ENCODE measurements at regions not wholly inside any gene's neighbourhood (a gene's known extent, or its start where the extent isn't known, plus 50 kb on each side); places are given as distances from the start of the nearest gene placed in this dataset.

DNA sequence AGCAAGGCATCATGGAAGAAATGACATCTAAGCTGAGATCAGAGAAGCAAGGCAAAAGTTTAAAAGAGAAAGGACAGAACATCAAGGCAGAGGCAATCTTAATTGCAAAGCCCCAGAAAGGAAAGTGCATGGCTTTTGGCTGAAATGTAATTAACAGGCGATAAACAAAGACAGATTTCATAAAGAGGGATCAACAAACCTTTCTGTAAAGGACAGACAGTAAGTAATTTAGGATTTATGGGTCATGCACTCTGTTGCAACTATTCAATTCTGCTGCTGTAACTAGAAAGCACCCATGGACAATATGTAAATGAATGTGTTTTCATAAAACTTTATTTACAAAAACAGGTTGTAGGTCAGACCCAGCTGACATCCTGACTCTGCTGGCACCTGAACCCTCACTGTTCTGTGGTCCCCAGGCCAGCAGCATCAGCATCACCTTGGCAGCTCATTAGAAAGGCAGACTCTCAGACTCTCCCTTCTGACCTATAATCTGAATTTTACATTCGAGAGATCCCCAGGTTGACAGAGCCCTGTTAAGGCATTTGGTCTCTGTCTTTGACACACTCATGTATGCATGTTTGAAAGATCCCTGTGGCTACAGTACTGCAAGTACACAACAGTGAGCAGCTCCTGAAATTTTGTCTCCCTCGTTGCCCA lies 362.9 kb upstream of the NFE2L3 start:
- Mint-ChIP-seq H3K27ac (no peak overlapping the region), H3K4me3 (no peak overlapping the region), H3K4me1 (no peaks in the 10 kb centered on the region), H3K27me3 (peaks cover 11% of the 10 kb centered on the region), H3K9me3 (no peaks in the 10 kb centered on the region), H3K36me3 (no peaks in the 10 kb centered on the region)

GRCh38 chr7:25789701-25790640 lies 362.0 kb upstream of the NFE2L3 start:
- Mint-ChIP-seq H3K4me1 (no peaks in the 10 kb centered on the region), H3K9me3 (no peaks in the 10 kb centered on the region), H3K36me3 (no peaks in the 10 kb centered on the region), H3K27ac (no peak overlapping the region), H3K4me3 (no peak overlapping the region), H3K27me3 (peaks cover 14% of the 10 kb centered on the region)

DNA sequence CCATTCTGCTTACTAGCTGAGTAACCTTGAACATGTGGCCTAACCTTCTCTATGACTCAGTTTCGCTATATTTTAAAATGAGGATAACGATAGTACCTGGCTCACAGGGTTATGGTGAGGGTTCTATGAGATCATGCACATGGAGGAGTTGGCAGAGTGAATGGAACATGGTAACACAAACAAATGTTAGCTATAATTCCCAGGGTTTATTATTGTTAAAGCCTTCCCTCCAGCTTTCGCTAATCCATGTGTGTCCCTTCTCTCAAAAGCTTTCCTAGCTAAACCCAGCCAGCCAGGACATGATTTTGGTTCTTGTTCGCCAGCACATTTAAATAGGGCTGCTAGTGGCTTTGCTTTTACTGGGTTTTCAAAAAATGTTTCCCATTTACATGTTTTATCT lies 361.0 kb upstream of the NFE2L3 start:
- H3K36me3 Mint-ChIP-seq = no peaks in the 10 kb centered on the region
- H3K27me3 Mint-ChIP-seq = peaks cover 13% of the 10 kb centered on the region
- H3K4me1 Mint-ChIP-seq = no peaks in the 10 kb centered on the region
- no peaks in the 10 kb centered on the region for H3K9me3 Mint-ChIP-seq
- H3K27ac Mint-ChIP-seq = no peak overlapping the region
- H3K4me3 Mint-ChIP-seq = no peak overlapping the region

- Mint-ChIP-seq H3K27me3 (peaks cover 12% of the 10 kb centered on the region), H3K4me1 (no peaks in the 10 kb centered on the region), H3K36me3 (no peaks in the 10 kb centered on the region), H3K4me3 (no peak overlapping the region), H3K27ac (no peak overlapping the region), H3K9me3 (no peaks in the 10 kb centered on the region)
Measured at GRCh38 chr7:25792586-25792985, 359.4 kb upstream of the NFE2L3 start.

DNA sequence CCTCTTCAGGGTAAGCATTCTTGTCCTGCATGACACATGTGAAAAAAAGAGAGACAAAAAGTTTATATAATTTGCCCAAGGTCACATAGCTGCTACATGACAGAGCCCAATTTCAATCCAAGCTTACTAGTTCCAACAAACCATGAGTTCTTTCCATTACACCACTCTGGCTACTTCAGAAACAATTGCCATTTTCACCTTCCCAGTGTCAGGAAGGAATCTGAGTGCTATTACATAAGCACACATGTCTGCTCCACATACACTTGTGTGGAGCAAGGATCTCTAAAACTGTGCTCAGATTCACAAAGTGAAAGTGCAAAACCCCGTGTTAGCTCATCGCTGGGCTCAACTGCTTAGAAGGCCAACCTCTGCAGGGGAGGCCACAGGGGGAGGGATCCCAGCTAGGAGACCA lies 356.2 kb upstream of the NFE2L3 start:
- no peaks in the 10 kb centered on the region for H3K4me1 Mint-ChIP-seq
- no peaks in the 10 kb centered on the region for H3K36me3 Mint-ChIP-seq
- peaks cover 9% of the 10 kb centered on the region for H3K27me3 Mint-ChIP-seq
- H3K4me3 Mint-ChIP-seq = no peak overlapping the region
- no peak overlapping the region for H3K27ac Mint-ChIP-seq
- no peaks in the 10 kb centered on the region for H3K9me3 Mint-ChIP-seq

GRCh38 chr7:25798344-25798743 lies 353.7 kb upstream of the NFE2L3 start:
- no peaks in the 10 kb centered on the region for H3K9me3 Mint-ChIP-seq
- H3K4me3 Mint-ChIP-seq = no peak overlapping the region
- H3K27me3 Mint-ChIP-seq = peaks cover 5% of the 10 kb centered on the region
- H3K27ac Mint-ChIP-seq = no peak overlapping the region
- no peaks in the 10 kb centered on the region for H3K4me1 Mint-ChIP-seq
- H3K36me3 Mint-ChIP-seq = no peaks in the 10 kb centered on the region

- H3K36me3 Mint-ChIP-seq = no peaks in the 10 kb centered on the region
- H3K4me3 Mint-ChIP-seq = no peak overlapping the region
- H3K4me1 Mint-ChIP-seq = no peaks in the 10 kb centered on the region
- H3K9me3 Mint-ChIP-seq = no peaks in the 10 kb centered on the region
- H3K27ac Mint-ChIP-seq = no peak overlapping the region
- peaks cover 3% of the 10 kb centered on the region for H3K27me3 Mint-ChIP-seq
Measured at GRCh38 chr7:25801214-25801613, 350.8 kb upstream of the NFE2L3 start.

GRCh38 chr7:25802057-25802456 lies 349.9 kb upstream of the NFE2L3 start:
- Mint-ChIP-seq H3K4me1 (no peaks in the 10 kb centered on the region), H3K9me3 (no peaks in the 10 kb centered on the region), H3K36me3 (no peaks in the 10 kb centered on the region), H3K27me3 (peaks cover 5% of the 10 kb centered on the region), H3K27ac (no peak overlapping the region), H3K4me3 (no peak overlapping the region)

GRCh38 chr7:25802473-25802872 lies 349.5 kb upstream of the NFE2L3 start:
- Mint-ChIP-seq H3K27ac (no peak overlapping the region), H3K4me1 (no peaks in the 10 kb centered on the region), H3K4me3 (no peak overlapping the region)

GRCh38 chr7:25803117-25803887 lies 348.7 kb upstream of the NFE2L3 start:
- Mint-ChIP-seq H3K36me3 (no peaks in the 10 kb centered on the region), H3K4me3 (no peak overlapping the region), H3K9me3 (no peaks in the 10 kb centered on the region), H3K27ac (no peak overlapping the region), H3K4me1 (no peaks in the 10 kb centered on the region), H3K27me3 (peaks cover 5% of the 10 kb centered on the region)

More at GRCh38 chr7:25802473-25802872, 349.5 kb upstream of the NFE2L3 start:
- Mint-ChIP-seq H3K9me3 (no peaks in the 10 kb centered on the region), H3K27me3 (peaks cover 5% of the 10 kb centered on the region), H3K36me3 (no peaks in the 10 kb centered on the region)

DNA sequence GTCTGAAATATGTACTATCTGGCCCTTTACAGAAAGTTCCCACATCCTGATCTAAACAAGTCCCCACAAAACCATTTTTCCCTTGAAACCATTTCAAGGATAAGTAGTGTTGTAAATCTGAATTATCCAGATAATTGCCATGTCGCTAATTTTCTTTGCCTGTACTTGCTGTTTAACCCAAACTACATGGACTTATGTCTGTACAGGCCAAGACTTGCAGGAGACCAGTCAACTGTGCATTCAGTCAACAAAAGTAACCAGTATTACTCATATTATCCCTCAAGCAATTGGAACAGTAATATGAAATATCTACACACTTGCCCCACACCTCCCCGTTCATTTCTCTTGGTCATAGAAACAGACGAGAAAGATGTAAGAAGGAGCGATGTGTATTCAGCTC lies 347.8 kb upstream of the NFE2L3 start:
- no peak overlapping the region for H3K4me3 Mint-ChIP-seq
- H3K27me3 Mint-ChIP-seq = peaks cover 5% of the 10 kb centered on the region
- H3K9me3 Mint-ChIP-seq = no peaks in the 10 kb centered on the region
- H3K27ac Mint-ChIP-seq = no peak overlapping the region
- no peaks in the 10 kb centered on the region for H3K36me3 Mint-ChIP-seq
- H3K4me1 Mint-ChIP-seq = no peaks in the 10 kb centered on the region

DNA sequence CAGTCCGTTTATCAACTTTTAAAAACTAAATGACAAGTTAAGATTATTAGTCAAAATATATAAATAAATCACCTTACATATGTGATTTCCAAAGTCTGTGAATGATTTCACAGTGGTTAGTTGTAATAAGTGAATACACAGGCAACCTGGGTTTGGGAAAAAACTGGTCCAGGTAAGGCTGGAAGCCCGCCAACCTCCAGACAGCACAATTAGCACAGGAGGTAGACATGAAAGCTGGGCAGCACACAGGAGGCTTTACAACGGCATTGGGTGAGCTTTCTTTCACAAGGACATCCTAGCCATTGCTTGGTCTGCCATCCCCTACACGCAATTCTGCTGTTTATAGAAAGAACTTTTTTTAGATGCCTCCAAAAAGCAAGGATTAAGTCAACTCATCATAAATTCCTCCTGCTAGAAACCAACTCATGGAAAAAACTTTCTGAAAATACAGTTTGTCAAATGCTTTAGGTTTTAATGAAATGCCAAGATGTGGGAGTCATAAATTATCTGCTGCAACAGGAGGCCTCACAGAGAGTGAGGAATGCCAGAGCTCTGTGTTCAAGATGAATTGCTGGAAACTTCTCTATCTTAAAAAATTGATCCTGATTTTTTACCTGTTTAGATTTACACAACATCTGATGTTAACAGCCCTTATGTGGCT lies 346.8 kb upstream of the NFE2L3 start:
- Mint-ChIP-seq H3K36me3 (no peaks in the 10 kb centered on the region), H3K27ac (no peak overlapping the region), H3K4me1 (no peaks in the 10 kb centered on the region), H3K9me3 (no peaks in the 10 kb centered on the region), H3K4me3 (no peak overlapping the region), H3K27me3 (peaks cover 5% of the 10 kb centered on the region)

DNA sequence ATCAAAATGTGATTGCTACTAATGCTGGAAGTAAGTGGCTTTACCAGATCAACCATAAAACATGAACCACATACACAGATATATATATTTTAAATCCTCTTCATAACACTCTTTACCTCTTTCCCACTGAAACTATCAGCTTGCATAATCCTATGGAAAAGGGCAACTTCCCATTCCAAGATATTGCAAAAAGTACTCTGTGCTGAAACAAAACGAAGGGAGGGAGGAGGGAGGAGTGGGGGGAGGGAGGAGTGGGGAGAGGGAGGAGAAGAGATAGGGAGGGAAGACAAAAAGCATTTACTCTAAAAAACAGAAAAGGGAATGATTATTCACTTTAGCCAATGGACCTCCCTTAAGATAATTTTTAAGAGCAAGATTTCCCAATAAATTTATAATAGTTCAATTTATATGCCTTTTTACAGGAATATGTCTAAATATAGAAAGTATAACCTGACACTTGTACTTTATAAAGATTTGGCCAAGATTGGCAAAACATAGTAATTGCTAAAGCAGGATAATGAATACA lies 344.8 kb upstream of the NFE2L3 start:
- Mint-ChIP-seq H3K27me3 (peaks cover 5% of the 10 kb centered on the region), H3K9me3 (no peaks in the 10 kb centered on the region), H3K27ac (no peak overlapping the region)

DNA sequence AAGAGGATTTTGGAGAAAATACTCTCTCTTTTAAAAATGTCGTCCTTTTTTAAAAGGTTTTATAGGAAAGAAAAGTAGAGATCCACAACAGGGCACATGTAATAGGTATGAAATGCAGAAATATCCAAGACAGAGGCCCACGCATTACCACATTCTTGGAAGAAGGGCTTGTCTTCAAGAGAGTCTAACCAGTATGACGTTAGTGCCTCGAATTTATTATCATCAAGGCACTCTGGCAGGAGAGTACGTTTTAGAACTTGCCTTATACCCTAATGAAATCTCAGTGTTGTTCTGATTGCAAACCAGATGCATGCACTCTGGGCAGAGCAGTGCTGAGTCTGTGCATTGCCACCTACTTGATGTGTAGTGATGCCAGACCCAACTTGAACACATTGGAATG lies 342.6 kb upstream of the NFE2L3 start:
- no peaks in the 10 kb centered on the region for H3K36me3 Mint-ChIP-seq
- H3K27me3 Mint-ChIP-seq = peaks cover 5% of the 10 kb centered on the region
- H3K9me3 Mint-ChIP-seq = no peaks in the 10 kb centered on the region
- H3K4me1 Mint-ChIP-seq = no peaks in the 10 kb centered on the region
- H3K27ac Mint-ChIP-seq = no peak overlapping the region
- H3K4me3 Mint-ChIP-seq = no peak overlapping the region

More for the DNA sequence above, 344.8 kb upstream of the NFE2L3 start:
- Mint-ChIP-seq H3K36me3 (no peaks in the 10 kb centered on the region), H3K4me3 (no peak overlapping the region), H3K4me1 (no peaks in the 10 kb centered on the region)

Measured in activated naive CD4-positive, alpha-beta T cell treated with anti-CD3 and anti-CD28 coated beads, Interleukin-2, amount 50 U/mL, for 24 hours (primary cell).